Gastroesophageal sphincter (tissue), 3 donors: ENCODE measurements at regions not wholly inside any gene's neighbourhood (a gene's known extent, or its start where the extent isn't known, plus 50 kb on each side); places are given as distances from the start of the nearest gene placed in this dataset.

Source experiments
- EP300 ChIP-seq: sonication (generic); formaldehyde crosslinking; IDR thresholded peaks from one replicate; pipeline ENCODE4 v1.6.1; 2017; ENCODE audit warnings: antibody characterized with exemption, mild to moderate bottlenecking
- POLR2A ChIP-seq, 2 donors: fragments of 450-650 bp; IDR thresholded peaks; one replicate each; pipeline ENCODE4 v1.6.1; 2017; ENCODE audit warnings: antibody characterized with exemption in 2 of 2, mild to moderate bottlenecking in 2 of 2, moderate library complexity in 1 of 2
- POLR2AphosphoS5 ChIP-seq: sonication (generic); formaldehyde crosslinking; IDR thresholded peaks from one replicate; pipeline ENCODE4 v1.6.1; 2017; ENCODE audit warnings: antibody characterized with exemption
- TF ChIP-seq, protein P1 (sequence below), 4 experiments: fragments of 200-600 bp in 2 of 4; fragments of 450-650 bp in 2 of 4; sonication (generic) in 1 of 4; IDR thresholded peaks; one replicate each; pipeline ENCODE4 v1.5.1; 2017 to 2019; ENCODE audit warnings: antibody characterized with exemption in 4 of 4, mild to moderate bottlenecking in 2 of 4, moderate library complexity in 2 of 4

DNA sequence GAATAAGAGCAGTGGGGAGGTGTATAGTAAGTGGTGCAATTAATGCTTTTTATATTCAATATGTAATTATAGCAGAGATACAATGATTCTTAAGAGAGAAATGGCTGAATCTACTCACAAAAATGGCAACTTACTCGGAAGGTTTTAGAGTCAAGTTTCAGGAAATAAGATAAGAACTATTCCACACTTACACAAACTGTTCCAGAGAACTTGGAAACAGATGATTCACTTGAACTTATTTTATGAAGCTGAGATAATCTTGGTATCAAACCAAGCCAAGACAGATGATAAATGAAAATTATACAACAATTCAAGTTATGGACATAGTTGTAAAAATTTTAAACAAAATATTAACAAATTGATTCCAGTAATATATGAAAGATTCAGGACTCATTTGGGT, 311.3 kb upstream of the HS3ST1 start:
- TF ChIP-seq, protein P1, sequence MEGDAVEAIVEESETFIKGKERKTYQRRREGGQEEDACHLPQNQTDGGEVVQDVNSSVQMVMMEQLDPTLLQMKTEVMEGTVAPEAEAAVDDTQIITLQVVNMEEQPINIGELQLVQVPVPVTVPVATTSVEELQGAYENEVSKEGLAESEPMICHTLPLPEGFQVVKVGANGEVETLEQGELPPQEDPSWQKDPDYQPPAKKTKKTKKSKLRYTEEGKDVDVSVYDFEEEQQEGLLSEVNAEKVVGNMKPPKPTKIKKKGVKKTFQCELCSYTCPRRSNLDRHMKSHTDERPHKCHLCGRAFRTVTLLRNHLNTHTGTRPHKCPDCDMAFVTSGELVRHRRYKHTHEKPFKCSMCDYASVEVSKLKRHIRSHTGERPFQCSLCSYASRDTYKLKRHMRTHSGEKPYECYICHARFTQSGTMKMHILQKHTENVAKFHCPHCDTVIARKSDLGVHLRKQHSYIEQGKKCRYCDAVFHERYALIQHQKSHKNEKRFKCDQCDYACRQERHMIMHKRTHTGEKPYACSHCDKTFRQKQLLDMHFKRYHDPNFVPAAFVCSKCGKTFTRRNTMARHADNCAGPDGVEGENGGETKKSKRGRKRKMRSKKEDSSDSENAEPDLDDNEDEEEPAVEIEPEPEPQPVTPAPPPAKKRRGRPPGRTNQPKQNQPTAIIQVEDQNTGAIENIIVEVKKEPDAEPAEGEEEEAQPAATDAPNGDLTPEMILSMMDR (IDR thresholded peaks at IDR 0.05) = no peak
- no peak for TF ChIP-seq POLR2AphosphoS5
- TF ChIP-seq EP300 = no peak
- no peak for TF ChIP-seq POLR2A (IDR thresholded peaks at IDR 0.05)
